ENCODE measurements at regions not wholly inside any gene's neighbourhood (a gene's known extent, or its start where the extent isn't known, plus 50 kb on each side); places are given as distances from the start of the nearest gene placed in this dataset.

GRCh38 chr11:119864836-119865235, 135.8 kb upstream of the NECTIN1 start:
- POLR2A ChIA-PET, result no interaction called here
- CTCF ChIA-PET, result no interaction called here
- Histone ChIP-seq H3K36me3 (ENCODE audit: control insufficient read depth in 4 of 4, insufficient read depth in 4 of 4, low read length in 3 of 4) (no peaks in the 10 kb centered on the region), H3K27me3 (replicated peaks in 2 of 5; ENCODE audit: control insufficient read depth in 4 of 5, insufficient read depth in 5 of 5, low read length in 4 of 5) (peaks cover 0 to 45% (median 3%) of the 10 kb centered on the region in 5 experiments), H3K9me3 (ENCODE audit: control extremely low read depth in 1 of 5, control insufficient read depth in 4 of 5, insufficient read depth in 2 of 5, low read depth in 1 of 5, low read length in 4 of 5) (peaks cover 0 to 2% (median 0%) of the 10 kb centered on the region in 5 experiments), H3K4me3 (ENCODE audit: control insufficient read depth in 1 of 7, extremely low read depth in 1 of 7, insufficient read depth in 4 of 7, low read depth in 2 of 7, low read length in 6 of 7) (no peak overlapping the region), H3K4me1 (ENCODE audit: control extremely low read depth in 1 of 4, control insufficient read depth in 4 of 4, insufficient read depth in 4 of 4, low read length in 3 of 4) (no peaks in the 10 kb centered on the region), H3K27ac (ENCODE audit: insufficient read depth in 1 of 2, low read depth in 1 of 2, low read length in 2 of 2, poor library complexity in 1 of 2, severe bottlenecking in 2 of 2) (no peak overlapping the region)
- 88% methylated on average over 7 of the region's 7 CpGs for WGBS (ENCODE audit: insufficient coverage)
- no peak for DNase-seq

GRCh38 chr11:119863851-119864601, 135.0 kb upstream of the NECTIN1 start:
- peaks cover 0 to 2% (median 0%) of the 10 kb centered on the region in 5 experiments for H3K9me3 ChIP-seq (ENCODE audit: control extremely low read depth in 1 of 5, control insufficient read depth in 4 of 5, insufficient read depth in 2 of 5, low read depth in 1 of 5, low read length in 4 of 5)
- ChIA-PET CTCF (no interaction called here), POLR2A (no interaction called here)
- no peaks in the 10 kb centered on the region for H3K36me3 ChIP-seq (ENCODE audit: control insufficient read depth in 4 of 4, insufficient read depth in 4 of 4, low read length in 3 of 4)
- H3K27ac ChIP-seq (ENCODE audit: insufficient read depth in 1 of 2, low read depth in 1 of 2, low read length in 2 of 2, poor library complexity in 1 of 2, severe bottlenecking in 2 of 2), result no peak overlapping the region
- DNase-seq, result no peak
- WGBS (ENCODE audit: insufficient coverage), result 78% methylated on average over 8 of the region's 17 CpGs
- H3K27me3 ChIP-seq (replicated peaks in 2 of 5; ENCODE audit: control insufficient read depth in 4 of 5, insufficient read depth in 5 of 5, low read length in 4 of 5), result peaks cover 0 to 45% (median 3%) of the 10 kb centered on the region in 5 experiments
- no peak overlapping the region for H3K4me3 ChIP-seq (ENCODE audit: control insufficient read depth in 1 of 7, extremely low read depth in 1 of 7, insufficient read depth in 4 of 7, low read depth in 2 of 7, low read length in 6 of 7)
- H3K4me1 ChIP-seq (ENCODE audit: control extremely low read depth in 1 of 4, control insufficient read depth in 4 of 4, insufficient read depth in 4 of 4, low read length in 3 of 4), result no peaks in the 10 kb centered on the region

GRCh38 chr11:119863236-119863635, 134.2 kb upstream of the NECTIN1 start:
- Histone ChIP-seq H3K36me3 (ENCODE audit: control insufficient read depth in 4 of 4, insufficient read depth in 4 of 4, low read length in 3 of 4) (no peaks in the 10 kb centered on the region), H3K27ac (ENCODE audit: insufficient read depth in 1 of 2, low read depth in 1 of 2, low read length in 2 of 2, poor library complexity in 1 of 2, severe bottlenecking in 2 of 2) (no peak overlapping the region), H3K27me3 (replicated peaks in 2 of 5; ENCODE audit: control insufficient read depth in 4 of 5, insufficient read depth in 5 of 5, low read length in 4 of 5) (peaks cover 0 to 46% (median 3%) of the 10 kb centered on the region in 5 experiments), H3K9me3 (ENCODE audit: control extremely low read depth in 1 of 5, control insufficient read depth in 4 of 5, insufficient read depth in 2 of 5, low read depth in 1 of 5, low read length in 4 of 5) (peaks cover 0 to 2% (median 0%) of the 10 kb centered on the region in 5 experiments), H3K4me3 (ENCODE audit: control insufficient read depth in 1 of 7, extremely low read depth in 1 of 7, insufficient read depth in 4 of 7, low read depth in 2 of 7, low read length in 6 of 7) (no peak overlapping the region), H3K4me1 (ENCODE audit: control extremely low read depth in 1 of 4, control insufficient read depth in 4 of 4, insufficient read depth in 4 of 4, low read length in 3 of 4) (no peaks in the 10 kb centered on the region)
- CTCF ChIA-PET, result no interaction called here
- DNase-seq, result no peak
- POLR2A ChIA-PET, result no interaction called here
- WGBS (ENCODE audit: insufficient coverage), result 100% methylated on average over 6 of the region's 8 CpGs

GRCh38 chr11:119861160-119861559, 132.2 kb upstream of the NECTIN1 start:
- DNase-seq, result no peak
- CTCF ChIA-PET, result no interaction called here
- 84% methylated on average over 5 of the region's 5 CpGs for WGBS (ENCODE audit: insufficient coverage)

GRCh38 chr11:119860561-119861094, 131.6 kb upstream of the NECTIN1 start:
- Histone ChIP-seq H3K4me3 (ENCODE audit: control insufficient read depth in 1 of 7, extremely low read depth in 1 of 7, insufficient read depth in 4 of 7, low read depth in 2 of 7, low read length in 6 of 7) (no peak overlapping the region), H3K36me3 (ENCODE audit: control insufficient read depth in 4 of 4, insufficient read depth in 4 of 4, low read length in 3 of 4) (no peaks in the 10 kb centered on the region), H3K27ac (ENCODE audit: insufficient read depth in 1 of 2, low read depth in 1 of 2, low read length in 2 of 2, poor library complexity in 1 of 2, severe bottlenecking in 2 of 2) (no peak overlapping the region), H3K4me1 (ENCODE audit: control extremely low read depth in 1 of 4, control insufficient read depth in 4 of 4, insufficient read depth in 4 of 4, low read length in 3 of 4) (no peaks in the 10 kb centered on the region), H3K9me3 (ENCODE audit: control extremely low read depth in 1 of 5, control insufficient read depth in 4 of 5, insufficient read depth in 2 of 5, low read depth in 1 of 5, low read length in 4 of 5) (no peaks in the 10 kb centered on the region), H3K27me3 (replicated peaks in 2 of 5; ENCODE audit: control insufficient read depth in 4 of 5, insufficient read depth in 5 of 5, low read length in 4 of 5) (peaks cover 0 to 52% (median 6%) of the 10 kb centered on the region in 5 experiments)
- ChIA-PET POLR2A (no interaction called here), CTCF (no interaction called here)
- 77% methylated on average over 4 of the region's 5 CpGs for WGBS (ENCODE audit: insufficient coverage)
- no peak for DNase-seq

More at GRCh38 chr11:119861160-119861559, 132.2 kb upstream of the NECTIN1 start:
- no peak overlapping the region for H3K27ac ChIP-seq (ENCODE audit: insufficient read depth in 1 of 2, low read depth in 1 of 2, low read length in 2 of 2, poor library complexity in 1 of 2, severe bottlenecking in 2 of 2)
- POLR2A ChIA-PET, result no interaction called here
- H3K9me3 ChIP-seq (ENCODE audit: control extremely low read depth in 1 of 5, control insufficient read depth in 4 of 5, insufficient read depth in 2 of 5, low read depth in 1 of 5, low read length in 4 of 5), result no peaks in the 10 kb centered on the region
- H3K27me3 ChIP-seq (replicated peaks in 2 of 5; ENCODE audit: control insufficient read depth in 4 of 5, insufficient read depth in 5 of 5, low read length in 4 of 5), result peaks cover 0 to 54% (median 6%) of the 10 kb centered on the region in 5 experiments
- no peaks in the 10 kb centered on the region for H3K4me1 ChIP-seq (ENCODE audit: control extremely low read depth in 1 of 4, control insufficient read depth in 4 of 4, insufficient read depth in 4 of 4, low read length in 3 of 4)
- no peaks in the 10 kb centered on the region for H3K36me3 ChIP-seq (ENCODE audit: control insufficient read depth in 4 of 4, insufficient read depth in 4 of 4, low read length in 3 of 4)
- no peak overlapping the region for H3K4me3 ChIP-seq (ENCODE audit: control insufficient read depth in 1 of 7, extremely low read depth in 1 of 7, insufficient read depth in 4 of 7, low read depth in 2 of 7, low read length in 6 of 7)

- DNase-seq, result no peak
- ChIA-PET CTCF (no interaction called here), POLR2A (no interaction called here)
- Histone ChIP-seq H3K9me3 (ENCODE audit: control extremely low read depth in 1 of 5, control insufficient read depth in 4 of 5, insufficient read depth in 2 of 5, low read depth in 1 of 5, low read length in 4 of 5) (no peaks in the 10 kb centered on the region), H3K4me3 (ENCODE audit: control insufficient read depth in 1 of 7, extremely low read depth in 1 of 7, insufficient read depth in 4 of 7, low read depth in 2 of 7, low read length in 6 of 7) (no peak overlapping the region), H3K36me3 (ENCODE audit: control insufficient read depth in 4 of 4, insufficient read depth in 4 of 4, low read length in 3 of 4) (no peaks in the 10 kb centered on the region), H3K4me1 (ENCODE audit: control extremely low read depth in 1 of 4, control insufficient read depth in 4 of 4, insufficient read depth in 4 of 4, low read length in 3 of 4) (no peaks in the 10 kb centered on the region), H3K27ac (ENCODE audit: insufficient read depth in 1 of 2, low read depth in 1 of 2, low read length in 2 of 2, poor library complexity in 1 of 2, severe bottlenecking in 2 of 2) (no peak overlapping the region), H3K27me3 (replicated peaks in 2 of 5; ENCODE audit: control insufficient read depth in 4 of 5, insufficient read depth in 5 of 5, low read length in 4 of 5) (peaks cover 0 to 49% (median 6%) of the 10 kb centered on the region in 5 experiments)
- WGBS (ENCODE audit: insufficient coverage), result 90% methylated on average over 3 of the region's 4 CpGs
These were observed 130.7 kb upstream of the NECTIN1 start for GRCh38 chr11:119859684-119860083.

- CTCF ChIA-PET, result no interaction called here
- Histone ChIP-seq H3K9me3 (ENCODE audit: control extremely low read depth in 1 of 5, control insufficient read depth in 4 of 5, insufficient read depth in 2 of 5, low read depth in 1 of 5, low read length in 4 of 5) (no peaks in the 10 kb centered on the region), H3K27me3 (replicated peaks in 2 of 5; ENCODE audit: control insufficient read depth in 4 of 5, insufficient read depth in 5 of 5, low read length in 4 of 5) (peaks cover 0 to 47% (median 6%) of the 10 kb centered on the region in 5 experiments), H3K36me3 (ENCODE audit: control insufficient read depth in 4 of 4, insufficient read depth in 4 of 4, low read length in 3 of 4) (no peaks in the 10 kb centered on the region), H3K4me3 (ENCODE audit: control insufficient read depth in 1 of 7, extremely low read depth in 1 of 7, insufficient read depth in 4 of 7, low read depth in 2 of 7, low read length in 6 of 7) (no peak overlapping the region), H3K4me1 (ENCODE audit: control extremely low read depth in 1 of 4, control insufficient read depth in 4 of 4, insufficient read depth in 4 of 4, low read length in 3 of 4) (no peaks in the 10 kb centered on the region), H3K27ac (ENCODE audit: insufficient read depth in 1 of 2, low read depth in 1 of 2, low read length in 2 of 2, poor library complexity in 1 of 2, severe bottlenecking in 2 of 2) (no peak overlapping the region)
- no peak for DNase-seq
- 71% methylated on average over 12 of the region's 12 CpGs for WGBS (ENCODE audit: insufficient coverage)
- POLR2A ChIA-PET, result no interaction called here
These were observed 129.3 kb upstream of the NECTIN1 start for GRCh38 chr11:119858288-119858687.
